H9 (cell line): ENCODE measurements at regions not wholly inside any gene's neighbourhood (a gene's known extent, or its start where the extent isn't known, plus 50 kb on each side); places are given as distances from the start of the nearest gene placed in this dataset.

Source experiments
- DNase-seq: peaks from one replicate; pipeline ENCODE4 v3.0.0-alpha.2; 2017
- H2AFZ ChIP-seq: one replicate; pipeline ENCODE4 v1.6.1; 2013; ENCODE audit warnings: mild to moderate bottlenecking, low read length, control low read depth, moderate library complexity
- H2AK5ac ChIP-seq: 2 replicates; pipeline ENCODE4 v1.6.1; 2013; ENCODE audit warnings: low read length, control low read depth, mixed read lengths; ENCODE audit not compliant: insufficient read length
- H2BK120ac ChIP-seq: one replicate; pipeline ENCODE4 v1.6.1; 2013; ENCODE audit warnings: low read depth, mild to moderate bottlenecking, low read length, control low read depth, inconsistent platforms; ENCODE audit not compliant: poor library complexity, severe bottlenecking
- H2BK12ac ChIP-seq: 2 replicates; pipeline ENCODE4 v1.6.1; 2013; ENCODE audit warnings: low read length, control low read depth, mixed read lengths, low read depth; ENCODE audit not compliant: insufficient read length
- H2BK15ac ChIP-seq: 2 replicates; pipeline ENCODE4 v1.6.1; 2013; ENCODE audit warnings: low read depth, low read length, control low read depth
- H2BK20ac ChIP-seq: one replicate; pipeline ENCODE4 v1.6.1; 2013; ENCODE audit warnings: low read depth, mild to moderate bottlenecking, low read length, control low read depth, inconsistent platforms; ENCODE audit not compliant: poor library complexity, severe bottlenecking
- H2BK5ac ChIP-seq: 2 replicates; pipeline ENCODE4 v1.6.1; 2013; ENCODE audit warnings: low read length, control low read depth, mixed read lengths; ENCODE audit not compliant: insufficient read length
- H3K14ac ChIP-seq: 2 replicates; pipeline ENCODE4 v1.6.1; 2013; ENCODE audit warnings: low read length, control low read depth; ENCODE audit not compliant: insufficient read depth
- H3K18ac ChIP-seq: 2 replicates; pipeline ENCODE4 v1.6.1; 2013; ENCODE audit warnings: low read depth, mild to moderate bottlenecking, mixed read lengths, low read length, control low read depth; ENCODE audit not compliant: insufficient read length
- H3K23ac ChIP-seq: 2 replicates; pipeline ENCODE4 v1.6.1; 2013; ENCODE audit warnings: low read length, control low read depth, mixed read lengths, low read depth; ENCODE audit not compliant: insufficient read length
- H3K23me2 ChIP-seq: 2 replicates; pipeline ENCODE4 v1.6.1; 2013; ENCODE audit warnings: low read depth, mild to moderate bottlenecking, mixed read lengths, low read length, control low read depth; ENCODE audit not compliant: insufficient read length, poor library complexity, severe bottlenecking
- H3K27ac ChIP-seq: 2 replicates; pipeline ENCODE4 v1.5.1; 2013; ENCODE audit warnings: low read length, control low read depth, mixed read lengths, low read depth; ENCODE audit not compliant: insufficient read length
- H3K27me3 ChIP-seq: 2 replicates; pipeline ENCODE4 v1.6.1; 2013; ENCODE audit warnings: low read length, control low read depth, inconsistent platforms; ENCODE audit not compliant: insufficient read depth
- H3K4ac ChIP-seq: 2 replicates; pipeline ENCODE4 v1.6.1; 2013; ENCODE audit warnings: low read depth, mild to moderate bottlenecking, control low read depth, inconsistent platforms, low read length, moderate library complexity
- H3K4me1 ChIP-seq: 2 replicates; pipeline ENCODE4 v1.6.1; 2013; ENCODE audit warnings: low read length, control low read depth, inconsistent platforms; ENCODE audit not compliant: insufficient read depth
- H3K4me2 ChIP-seq: 2 replicates; pipeline ENCODE4 v1.6.1; 2013; ENCODE audit warnings: low read length, control low read depth, mixed read lengths; ENCODE audit not compliant: insufficient read length, insufficient read depth
- H3K56ac ChIP-seq: 2 replicates; pipeline ENCODE4 v1.6.1; 2013; ENCODE audit warnings: low read depth, mild to moderate bottlenecking, mixed read lengths, low read length, control low read depth; ENCODE audit not compliant: insufficient read length
- H3K79me1 ChIP-seq: 2 replicates; pipeline ENCODE4 v1.6.1; 2013; ENCODE audit warnings: low read depth, mild to moderate bottlenecking, moderate library complexity, low read length, control low read depth, inconsistent platforms; ENCODE audit not compliant: insufficient read depth, poor library complexity, severe bottlenecking
- H3K79me2 ChIP-seq: 2 replicates; pipeline ENCODE4 v1.6.1; 2013; ENCODE audit warnings: low read length, control low read depth, inconsistent platforms; ENCODE audit not compliant: insufficient read depth
- H3K9ac ChIP-seq: 2 replicates; pipeline ENCODE4 v1.6.1; 2013; ENCODE audit warnings: low read length, control low read depth, mixed read lengths; ENCODE audit not compliant: insufficient read length; ENCODE audit errors: extremely low read depth
- H3K9me3 ChIP-seq: one replicate; pipeline ENCODE4 v1.6.1; 2013; ENCODE audit warnings: low read depth, low read length, inconsistent platforms; ENCODE audit not compliant: control insufficient read depth
- H3T11ph ChIP-seq: one replicate; pipeline ENCODE4 v1.6.1; 2013; ENCODE audit warnings: mild to moderate bottlenecking, low read length, control low read depth, inconsistent platforms
- H4K20me1 ChIP-seq: one replicate; pipeline ENCODE4 v1.6.1; 2013; ENCODE audit not compliant: control insufficient read depth, insufficient read length, insufficient read depth
- H4K5ac ChIP-seq: 2 replicates; pipeline ENCODE4 v1.6.1; 2013; ENCODE audit warnings: low read depth, mild to moderate bottlenecking, mixed read lengths, low read length, control low read depth; ENCODE audit not compliant: insufficient read length
- H4K8ac ChIP-seq: replicated peaks from 2 replicates; pipeline ENCODE4 v1.6.1; 2013; ENCODE audit warnings: low read length, control low read depth, mixed read lengths, low read depth; ENCODE audit not compliant: insufficient read length
- H4K91ac ChIP-seq: 2 replicates; pipeline ENCODE4 v1.6.1; 2013; ENCODE audit warnings: low read depth, mild to moderate bottlenecking, moderate library complexity, mixed read lengths, low read length, control low read depth; ENCODE audit not compliant: insufficient read length
- H3K27ac Mint-ChIP-seq, 3 experiments: 2 replicates in 2 of 3; 3 replicates in 1 of 3; pipeline ENCODE4 v1.8.0; 2020 to 2021; ENCODE audit warnings: mixed read lengths in 3 of 3, mild to moderate bottlenecking in 1 of 3, moderate library complexity in 1 of 3
- H3K27me3 Mint-ChIP-seq: 2 replicates; pipeline ENCODE4 v1.8.0; 2021; ENCODE audit warnings: low read depth, mild to moderate bottlenecking, moderate library complexity, mixed read lengths
- H3K36me3 Mint-ChIP-seq, 3 experiments: 2 replicates in 2 of 3; 3 replicates in 1 of 3; pipeline ENCODE4 v1.8.0; 2020 to 2021; ENCODE audit warnings: low read depth in 3 of 3, mixed read lengths in 3 of 3; ENCODE audit not compliant: insufficient read depth in 1 of 3
- H3K4me1 Mint-ChIP-seq, 2 experiments: 2 replicates each; pipeline ENCODE4 v1.8.0; 2020; ENCODE audit warnings: mixed read lengths in 2 of 2
- H3K4me3 Mint-ChIP-seq, 2 experiments: 2 replicates in 1 of 2; 3 replicates in 1 of 2; pipeline ENCODE4 v1.8.0; 2020 to 2021; ENCODE audit warnings: mild to moderate bottlenecking in 2 of 2, mixed read lengths in 2 of 2, moderate library complexity in 1 of 2
- H3K9me3 Mint-ChIP-seq, 2 experiments: 2 replicates in 1 of 2; 3 replicates in 1 of 2; pipeline ENCODE4 v1.8.0; 2020; ENCODE audit warnings: mild to moderate bottlenecking in 2 of 2, mixed read lengths in 2 of 2, moderate library complexity in 1 of 2
- CTCF ChIP-seq: fragments of 200-600 bp; sonication (generic); conservative IDR thresholded peaks from 3 replicates; pipeline ENCODE4 v1.8.0; 2021; ENCODE audit warnings: antibody characterized with exemption, mild to moderate bottlenecking
- WGBS: extraction: QIAGEN DNeasy Blood & Tissue Kit; methylation state at CpG from one replicate; pipeline ENCODE4 v1.1.7; 2013; ENCODE audit warnings: missing lambda C conversion rate, low lambda C conversion rate, mixed read lengths; ENCODE audit not compliant: insufficient read length; ENCODE audit errors: extremely low coverage; 5-methylcytosine and 5-hydroxymethylcytosine counted together

- Histone ChIP-seq H3K4me2 (no peak overlapping the region), H3K79me2 (no peaks in the 10 kb centered on the region), H3T11ph (no peak overlapping the region), H3K79me1 (no peaks in the 10 kb centered on the region), H2BK120ac (no peak overlapping the region), H2BK12ac (no peak overlapping the region), H3K18ac (no peak overlapping the region), H4K5ac (no peak overlapping the region), H3K56ac (no peak overlapping the region), H3K4ac (no peak overlapping the region), H2BK20ac (no peak overlapping the region), H2AK5ac (no peak overlapping the region), H2BK5ac (no peak overlapping the region), H3K14ac (no peak overlapping the region), H3K23me2 (no peaks in the 10 kb centered on the region), H3K9ac (no peak overlapping the region), H4K20me1 (no peaks in the 10 kb centered on the region), H4K8ac (no peak overlapping the region), H3K27ac (no peak overlapping the region), H3K27me3 (no peaks in the 10 kb centered on the region), H4K91ac (no peak overlapping the region), H3K23ac (no peak overlapping the region), H2AFZ (no peak overlapping the region), H3K9me3 (no peaks in the 10 kb centered on the region), H2BK15ac (no peak overlapping the region), H3K4me1 (no peaks in the 10 kb centered on the region)
- Mint-ChIP-seq H3K36me3 (no peaks in the 10 kb centered on the region), H3K9me3 (no peaks in the 10 kb centered on the region), H3K27ac (no peak overlapping the region), H3K27me3 (no peaks in the 10 kb centered on the region), H3K4me1 (peaks cover 9 to 10% of the 10 kb centered on the region in 2 experiments), H3K4me3 (no peak overlapping the region)
- WGBS = no CpG with 5 or more reads among the region's 5 CpGs
- DNase-seq = no peak
- TF ChIP-seq CTCF = no peak
These were observed 276.5 kb upstream of the ZC3H15 start for GRCh38 chr2:186209532-186209931.
